ENCODE measurements at regions not wholly inside any gene's neighbourhood (a gene's known extent, or its start where the extent isn't known, plus 50 kb on each side); places are given as distances from the start of the nearest gene placed in this dataset.
A peak's percentile ranks its signal among the peaks of the same experiment; 100 is the strongest.

DNA sequence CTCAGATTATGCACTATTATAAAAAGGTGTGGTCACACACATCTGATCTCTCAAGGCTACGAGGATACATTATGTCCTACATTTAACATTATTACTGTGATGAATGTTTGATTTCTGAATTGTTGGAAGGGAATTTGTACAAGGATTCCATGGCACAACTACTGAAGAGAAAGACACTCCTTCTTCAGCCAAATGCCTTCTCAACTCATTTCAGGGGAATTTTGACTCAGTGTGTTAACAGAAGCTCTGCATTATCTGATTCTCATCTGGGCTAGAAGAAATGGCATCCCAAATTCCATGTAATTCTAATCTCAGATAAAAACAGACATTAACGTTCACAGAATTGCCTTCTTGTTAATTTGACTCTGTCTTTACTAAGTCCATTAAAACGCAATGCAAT is 477.7 kb downstream of the PDGFC start:
- no peak for DNase-seq

GRCh38 chr4:156487107-156487506 is 484.5 kb downstream of the PDGFC start:
- DNase-seq = no peak

DNA sequence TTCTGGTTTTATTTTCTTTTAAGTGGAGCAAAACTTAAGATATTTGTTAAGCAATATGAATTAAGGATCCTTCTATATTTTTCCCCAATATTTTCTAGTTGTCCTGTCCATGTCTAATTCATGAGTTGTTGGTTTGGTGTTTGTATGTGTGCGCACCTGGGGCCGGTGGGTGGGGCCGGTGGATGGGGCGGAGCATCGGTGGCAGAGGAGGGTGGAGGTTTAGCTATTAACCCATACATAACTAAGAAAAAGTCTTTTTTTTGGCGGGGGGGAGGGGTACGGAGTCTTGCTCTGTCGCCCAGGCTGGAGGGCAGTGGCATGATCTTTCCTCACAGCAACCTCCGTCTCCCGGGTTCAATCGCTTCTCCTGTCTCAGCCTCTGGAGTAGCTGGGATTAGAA is 489.8 kb downstream of the PDGFC start:
- DNase-seq = no peak

- DNase-seq = no peak
Measured at GRCh38 chr4:156477636-156478035, 494.0 kb downstream of the PDGFC start.

GRCh38 chr4:156476359-156476758 is 495.2 kb downstream of the PDGFC start:
- DNase-seq = no peak

GRCh38 chr4:156475322-156475721 is 496.3 kb downstream of the PDGFC start:
- DNase-seq = peak; percentile 74

DNA sequence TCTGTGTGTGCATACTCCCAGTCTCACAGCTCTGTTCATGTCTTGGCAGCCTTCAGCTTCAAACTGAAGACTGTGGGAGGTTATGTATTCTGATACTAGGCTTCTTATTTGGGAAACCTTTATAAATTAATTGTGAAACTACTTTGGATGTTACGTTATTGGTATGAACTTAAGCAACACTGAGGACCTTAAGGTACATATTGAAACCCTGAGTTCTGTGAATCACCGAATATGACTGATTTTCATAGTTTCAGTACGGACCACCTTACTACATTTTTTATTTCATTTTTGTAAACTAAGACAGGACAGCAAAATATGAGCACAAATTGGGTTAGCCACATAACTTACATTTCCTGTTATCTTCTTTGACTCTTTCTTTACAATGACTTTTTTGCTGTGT is 498.4 kb downstream of the PDGFC start:
- DNase-seq = no peak

DNA sequence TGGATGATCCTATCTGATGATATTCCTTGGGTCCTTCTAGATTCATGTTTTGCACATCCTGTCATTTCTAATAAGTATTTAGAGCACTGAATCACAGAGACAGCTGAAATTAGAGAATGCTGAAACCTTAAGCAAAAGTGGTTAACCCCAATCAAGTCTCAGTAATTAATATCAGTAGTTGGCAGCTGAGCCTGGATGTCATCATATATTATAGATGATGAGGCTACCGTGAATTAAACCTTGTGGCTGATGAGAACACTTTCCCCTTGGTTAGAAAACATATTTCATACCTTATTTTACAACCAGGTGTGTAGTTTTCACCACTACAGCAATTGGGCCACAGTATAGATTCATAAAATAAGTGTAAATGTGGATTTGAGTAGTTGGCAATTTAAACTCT is 499.0 kb downstream of the PDGFC start:
- no peak for DNase-seq

- no peak for DNase-seq
Measured at GRCh38 chr4:156459584-156459983, 505.9 kb upstream of the CTSO start.

DNA sequence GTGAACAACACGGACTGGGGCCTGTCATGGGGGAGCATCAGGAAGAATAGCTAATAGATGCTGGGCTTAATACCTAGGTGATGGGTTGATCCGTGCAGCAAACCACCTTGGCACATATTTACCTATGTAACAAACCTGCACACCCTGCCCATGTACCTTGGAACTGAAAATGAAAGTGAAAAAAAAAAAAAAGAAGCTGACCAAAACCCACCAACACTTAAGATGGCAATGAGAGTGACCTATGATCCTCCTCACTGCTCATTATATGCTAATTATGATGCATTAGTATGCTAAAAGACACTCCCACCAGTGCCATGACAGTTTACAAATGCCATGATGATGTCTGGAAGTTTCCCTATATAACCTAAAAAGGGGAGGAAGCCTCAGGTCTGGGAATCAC is 503.2 kb upstream of the CTSO start:
- no peak for DNase-seq

GRCh38 chr4:156443488-156443887 is 489.8 kb upstream of the CTSO start:
- no peak for DNase-seq

DNA sequence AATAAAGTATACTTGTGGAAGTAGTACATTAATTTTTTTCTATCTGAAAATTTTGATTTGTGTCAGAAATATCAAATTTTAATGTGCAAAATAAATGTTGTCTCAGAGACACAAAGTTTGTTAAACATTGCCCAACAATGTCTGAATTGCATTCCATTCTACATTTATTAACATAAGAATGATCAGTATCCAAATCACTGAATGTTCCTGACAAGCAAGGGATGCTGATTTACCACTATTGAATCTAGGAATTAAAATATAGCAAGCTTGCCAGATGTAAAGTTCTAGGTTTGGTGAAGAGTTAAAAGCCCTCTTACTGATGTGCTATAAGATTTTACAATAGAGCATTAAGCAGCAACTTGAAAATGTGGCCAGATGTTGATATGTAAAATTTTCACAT is 489.2 kb upstream of the CTSO start:
- no peak for DNase-seq

GRCh38 chr4:156439576-156440200 is 486.0 kb upstream of the CTSO start:
- DNase-seq = no peak

GRCh38 chr4:156437666-156438065 is 484.0 kb upstream of the CTSO start:
- DNase-seq = no peak

DNA sequence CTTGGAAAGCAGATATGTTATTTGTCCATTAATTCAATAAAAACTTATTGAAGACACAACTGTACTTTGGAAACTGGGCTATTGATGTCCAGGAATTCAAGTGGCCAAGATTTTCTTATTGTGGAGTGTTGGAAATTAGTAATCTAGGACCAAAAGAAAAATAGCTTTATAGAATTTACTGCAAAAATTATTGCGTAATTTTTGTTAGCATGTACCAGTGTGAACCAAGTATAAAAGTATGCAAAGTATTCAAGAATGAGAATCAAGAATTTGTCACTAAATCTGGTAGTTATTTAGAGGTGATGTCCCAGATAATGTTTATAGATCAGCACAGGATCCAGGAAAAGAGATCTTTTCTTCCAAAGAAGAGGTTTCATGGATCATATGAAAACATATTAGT is 468.9 kb upstream of the CTSO start:
- DNase-seq = no peak

DNA sequence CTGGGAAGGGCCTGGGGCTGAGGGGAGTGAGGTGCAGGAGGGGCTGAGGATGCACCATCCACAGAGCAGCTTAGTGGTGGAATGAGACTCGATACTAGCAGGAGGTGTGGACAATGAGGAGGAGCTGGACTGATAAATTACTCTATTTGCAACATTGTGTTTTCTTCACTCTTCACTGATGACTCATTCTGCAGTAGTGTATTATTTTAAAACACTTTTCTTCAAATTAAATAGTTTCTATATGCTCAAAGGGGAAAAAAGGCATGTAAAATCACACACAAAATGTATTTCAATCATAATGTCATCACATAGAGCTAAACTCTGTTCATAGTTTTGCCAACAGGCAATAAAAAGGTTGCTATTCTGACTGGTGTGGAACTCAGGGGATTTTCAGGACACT is 467.0 kb upstream of the CTSO start:
- no peak for DNase-seq

DNA sequence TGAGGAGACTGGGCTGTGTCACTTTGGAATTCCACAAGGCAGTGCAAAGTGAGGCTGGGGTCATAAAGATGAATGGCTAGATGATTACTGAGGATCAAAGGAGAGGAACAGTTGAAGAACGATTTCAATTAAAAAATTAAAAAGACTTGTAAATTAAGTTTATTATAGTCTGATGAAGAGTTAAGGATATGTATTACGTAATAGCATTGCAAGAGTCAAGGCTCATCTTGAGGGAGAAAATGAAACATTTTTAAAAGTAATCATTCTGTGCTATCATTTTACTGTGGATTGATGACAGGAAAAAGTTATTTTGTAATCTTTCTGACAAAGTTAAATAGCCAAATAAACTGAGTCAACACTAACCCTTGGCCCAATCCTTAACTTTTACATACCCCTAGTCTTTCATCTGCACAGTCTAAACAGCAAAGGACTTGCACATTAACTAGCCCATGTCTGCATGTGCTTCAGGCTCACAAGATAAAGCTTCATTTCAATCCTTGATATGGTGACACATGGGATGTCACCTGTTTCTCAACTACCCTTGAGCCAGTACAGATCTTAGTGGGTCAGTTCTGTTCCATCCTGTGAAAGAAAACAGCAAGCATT is 465.5 kb upstream of the CTSO start:
- no peak for DNase-seq

GRCh38 chr4:156414406-156414805 is 460.7 kb upstream of the CTSO start:
- no peak for DNase-seq

DNA sequence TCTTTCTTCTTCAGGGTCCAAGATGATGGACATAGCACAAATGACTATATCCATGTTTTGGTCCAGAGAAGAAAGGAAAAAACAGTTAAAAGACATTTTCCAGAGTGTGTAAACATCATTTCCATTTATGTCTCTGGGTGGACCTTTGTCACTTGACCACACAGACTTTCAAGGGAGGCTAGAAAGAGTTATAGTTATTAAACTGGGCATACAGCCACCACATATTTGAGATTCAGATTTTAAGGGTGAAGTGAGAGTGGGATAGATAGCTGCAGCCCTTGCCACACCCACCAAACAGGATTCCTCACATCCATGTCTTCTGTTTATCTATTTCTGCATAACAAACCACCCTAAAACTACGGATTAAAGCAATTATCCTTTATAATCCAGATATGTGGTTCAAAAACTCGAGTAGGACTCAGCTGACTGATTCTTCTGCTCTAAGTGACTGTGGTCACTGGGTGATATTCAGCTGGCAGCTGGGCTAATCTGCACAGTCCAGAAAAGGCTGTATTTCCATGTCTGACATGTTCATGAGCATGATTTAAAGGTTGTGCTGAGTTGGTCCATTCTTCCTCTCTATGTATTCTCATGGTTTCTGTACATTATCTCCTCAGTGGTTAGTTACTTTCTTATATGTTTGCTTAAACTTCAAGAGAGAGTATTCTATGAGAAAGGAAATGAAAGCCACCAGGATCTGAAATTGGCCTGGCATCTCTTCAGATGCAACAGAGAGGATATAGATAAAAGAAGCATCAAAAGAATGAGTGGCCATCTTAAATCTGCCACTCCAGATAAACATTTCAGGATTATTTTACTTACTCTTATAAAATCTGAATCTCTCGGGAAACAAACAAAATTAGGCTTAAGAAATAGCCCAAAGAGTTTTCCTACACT is 459.8 kb upstream of the CTSO start:
- DNase-seq = peak; percentile 15

DNA sequence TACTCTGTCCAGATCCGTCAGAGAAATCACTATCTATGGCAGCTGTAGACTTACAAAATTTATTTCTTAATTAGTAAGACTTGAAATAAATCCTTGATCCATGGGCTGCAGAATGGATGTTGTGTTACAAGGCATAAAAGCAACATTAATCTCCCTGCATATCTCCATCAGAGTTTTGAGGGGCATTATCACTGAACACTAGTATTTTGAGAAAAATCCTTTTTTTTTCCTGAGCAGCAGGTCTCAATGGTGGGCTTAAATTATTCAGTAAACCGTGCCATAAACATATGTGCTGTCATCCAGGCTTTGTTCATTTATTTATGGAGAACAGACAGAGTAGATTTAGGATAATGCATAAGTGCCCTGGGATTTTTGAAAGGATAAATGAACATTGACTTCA is 457.9 kb upstream of the CTSO start:
- DNase-seq = peak; percentile 13

- DNase-seq = no peak
Measured at GRCh38 chr4:156408749-156409148, 455.1 kb upstream of the CTSO start.

- no peak for DNase-seq
Measured at GRCh38 chr4:156401371-156401770, 447.7 kb upstream of the CTSO start.

DNA sequence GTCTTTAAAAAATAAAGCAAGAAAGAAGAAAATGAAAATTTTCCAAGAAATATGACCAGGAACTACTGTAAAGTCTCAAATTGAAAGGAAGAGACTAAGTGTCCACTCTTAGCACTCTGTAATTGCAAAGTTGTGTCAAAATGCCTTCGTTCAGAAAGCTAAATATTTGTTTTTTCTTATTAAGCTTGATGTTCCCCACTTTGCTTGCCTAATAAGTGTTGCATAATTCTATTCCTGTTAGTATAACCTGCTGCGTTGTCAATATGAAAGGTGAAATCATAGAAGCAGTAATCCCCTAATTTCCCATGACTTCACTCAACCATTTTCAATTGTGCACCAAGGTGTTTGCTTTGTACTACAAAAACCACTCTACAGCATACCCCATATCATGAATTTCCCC is 442.9 kb upstream of the CTSO start:
- DNase-seq = no peak

DNA sequence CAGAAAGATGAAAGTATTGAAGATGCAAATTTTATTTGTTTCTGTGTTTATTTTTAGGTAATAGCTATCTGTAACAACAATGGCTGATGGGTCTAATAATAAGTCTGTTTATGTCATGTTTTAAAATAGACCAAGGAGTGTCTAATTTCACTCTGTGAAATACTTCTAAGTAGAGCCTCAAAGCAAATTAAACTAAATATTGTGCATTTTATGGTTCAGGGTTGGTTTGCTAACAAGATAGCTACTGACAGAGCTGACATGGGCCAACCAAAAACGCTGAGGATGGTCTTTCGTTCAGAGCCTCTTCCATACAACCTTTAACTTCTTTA is 437.6 kb upstream of the CTSO start:
- DNase-seq = no peak

Measured in NCI-H82 (cell line).